H1 (cell line): ENCODE measurements at regions not wholly inside any gene's neighbourhood (a gene's known extent, or its start where the extent isn't known, plus 50 kb on each side); places are given as distances from the start of the nearest gene placed in this dataset.

Experiments
- CTCF ChIA-PET: fragments of 300-600 bp; sonication (Branson Sonifier 250); formaldehyde crosslinking; loops from one replicate; lab custom pipeline; 2021; ENCODE audit not compliant: partially characterized antibody; lab: Charles Lee
- POLR2A ChIA-PET: fragments of 300-600 bp; sonication (Branson Sonifier 250); formaldehyde crosslinking; loops from one replicate; lab custom pipeline; 2021; ENCODE audit warnings: inconsistent platforms; ENCODE audit not compliant: partially characterized antibody; lab: Charles Lee
- DNase-seq, 2 experiments: peaks; one replicate each; pipeline versions ENCODE4 v3.0.0 to v3.0.0-alpha.2; 2010 to 2022; ENCODE audit warnings: low spot score in 2 of 2, low read depth in 1 of 2, mixed read lengths in 1 of 2
- FAIRE-seq: peaks from 2 replicates; lab custom pipeline; 2011; peaks lifted over from hg19 to GRCh38; lab: Jason Lieb, UNC
- H2AFZ ChIP-seq: 2 replicates; pipeline ENCODE4 v1.8.1; 2012; ENCODE audit warnings: low read length, inconsistent platforms
- H2AK5ac ChIP-seq: 2 replicates; pipeline ENCODE4 v1.6.1; 2013; ENCODE audit warnings: low read depth, low read length
- H2BK120ac ChIP-seq: replicated peaks from 2 replicates; pipeline ENCODE3; 2013; ENCODE audit warnings: low read depth, low read length, inconsistent platforms
- H2BK12ac ChIP-seq: 2 replicates; pipeline ENCODE4 v1.6.1; 2013; ENCODE audit warnings: low read depth, low read length
- H2BK15ac ChIP-seq: 2 replicates; pipeline ENCODE4 v1.6.1; 2013; ENCODE audit warnings: low read length
- H2BK20ac ChIP-seq: 2 replicates; pipeline ENCODE4 v1.6.1; 2013; ENCODE audit warnings: low read length
- H2BK5ac ChIP-seq: 2 replicates; pipeline ENCODE4 v1.6.1; 2013; ENCODE audit warnings: low read depth, low read length
- H3K14ac ChIP-seq: 2 replicates; pipeline ENCODE4 v1.6.1; 2013; ENCODE audit warnings: inconsistent platforms; ENCODE audit not compliant: insufficient read length
- H3K18ac ChIP-seq: 2 replicates; pipeline ENCODE4 v1.6.1; 2013; ENCODE audit warnings: low read length; ENCODE audit errors: extremely low read depth
- H3K23ac ChIP-seq: 2 replicates; pipeline ENCODE4 v1.6.1; 2013; ENCODE audit warnings: inconsistent platforms; ENCODE audit not compliant: insufficient read length
- H3K23me2 ChIP-seq: 2 replicates; pipeline ENCODE4 v1.6.1; 2013; ENCODE audit warnings: low read depth, low read length
- H3K27ac ChIP-seq: 2 replicates; pipeline ENCODE4 v1.6.1; 2011; ENCODE audit warnings: low read depth, low read length, inconsistent platforms
- H3K27me3 ChIP-seq, 4 experiments: replicated peaks in 1 of 4; 1 replicate in 1 of 4; 2 replicates in 3 of 4; pipeline versions ENCODE4 v1.6.1 to v1.8.1; 2011 to 2013; ENCODE audit warnings: low read length in 3 of 4, mild to moderate bottlenecking in 3 of 4, inconsistent platforms in 2 of 4, mixed read lengths in 2 of 4, moderate library complexity in 1 of 4; ENCODE audit not compliant: control insufficient read depth in 3 of 4, insufficient read depth in 3 of 4; ENCODE audit errors: extremely low read depth in 1 of 4
- H3K36me3 ChIP-seq, 4 experiments: 2 replicates each; pipeline versions ENCODE4 v1.6.1 to v1.8.1; 2011 to 2013; ENCODE audit warnings: mild to moderate bottlenecking in 4 of 4, low read length in 3 of 4, moderate library complexity in 2 of 4, control low read depth in 1 of 4, inconsistent platforms in 1 of 4; ENCODE audit not compliant: insufficient read depth in 4 of 4, control insufficient read depth in 2 of 4
- H3K4ac ChIP-seq: replicated peaks from 2 replicates; pipeline ENCODE3; 2013; ENCODE audit warnings: low read length, low read depth, mixed read lengths, inconsistent platforms; ENCODE audit not compliant: insufficient read length
- H3K4me1 ChIP-seq, 4 experiments: replicated peaks in 1 of 4; 1 replicate in 1 of 4; 2 replicates in 3 of 4; pipeline versions ENCODE4 v1.6.1 to v1.8.1; 2011 to 2013; ENCODE audit warnings: low read length in 3 of 4, inconsistent platforms in 2 of 4, mixed read lengths in 1 of 4; ENCODE audit not compliant: insufficient read depth in 4 of 4, control insufficient read depth in 3 of 4
- H3K4me2 ChIP-seq, 2 experiments: 2 replicates each; pipeline versions ENCODE4 v1.6.1 to v1.8.1; 2011 to 2013; ENCODE audit warnings: low read depth in 2 of 2, low read length in 2 of 2, control low read depth in 1 of 2, inconsistent platforms in 1 of 2, mild to moderate bottlenecking in 1 of 2; ENCODE audit not compliant: insufficient read depth in 1 of 2
- H3K4me3 ChIP-seq, 4 experiments: fragments of 200-600, 300-600 bp in 1 of 4; sonication (generic), shearing (Covaris generic), sonication (Bioruptor Twin) in 1 of 4; 2 replicates each; pipeline versions ENCODE4 v1.5.1 to v1.8.1; 2011 to 2016; ENCODE audit warnings: low read length in 4 of 4, low read depth in 3 of 4, control low read depth in 2 of 4, inconsistent platforms in 2 of 4, mild to moderate bottlenecking in 2 of 4, mixed read lengths in 1 of 4, moderate library complexity in 1 of 4; ENCODE audit not compliant: insufficient read depth in 2 of 4; ENCODE audit errors: extremely low read depth in 1 of 4
- H3K56ac ChIP-seq: replicated peaks from 2 replicates; pipeline ENCODE3; 2013; ENCODE audit warnings: low read depth, mild to moderate bottlenecking, mixed read lengths, low read length, inconsistent platforms; ENCODE audit not compliant: insufficient read length
- H3K79me1 ChIP-seq: 2 replicates; pipeline ENCODE4 v1.6.1; 2013; ENCODE audit warnings: low read depth, low read length, control low read depth
- H3K79me2 ChIP-seq, 2 experiments: 2 replicates each; pipeline versions ENCODE4 v1.6.1 to v1.8.1; 2012 to 2013; ENCODE audit warnings: low read length in 2 of 2, mild to moderate bottlenecking in 2 of 2, inconsistent platforms in 1 of 2; ENCODE audit not compliant: insufficient read depth in 2 of 2, control insufficient read depth in 1 of 2
- H3K9ac ChIP-seq, 4 experiments: replicated peaks in 1 of 4; 1 replicate in 1 of 4; 2 replicates in 3 of 4; pipeline versions ENCODE4 v1.6.1 to v1.8.1; 2011 to 2013; ENCODE audit warnings: low read depth in 3 of 4, low read length in 3 of 4, control low read depth in 2 of 4, mild to moderate bottlenecking in 2 of 4, moderate library complexity in 2 of 4, inconsistent platforms in 1 of 4; ENCODE audit errors: extremely low read depth in 1 of 4
- H3K9me3 ChIP-seq, 2 experiments: 2 replicates each; pipeline versions ENCODE4 v1.6.1 to v1.8.1; 2012 to 2013; ENCODE audit warnings: mild to moderate bottlenecking in 2 of 2, moderate library complexity in 2 of 2, control low read depth in 1 of 2, inconsistent platforms in 1 of 2, low read depth in 1 of 2, low read length in 1 of 2, mixed read lengths in 1 of 2; ENCODE audit not compliant: insufficient read depth in 2 of 2
- H4K20me1 ChIP-seq, 2 experiments: replicated peaks in 1 of 2; 2 replicates each; pipeline versions ENCODE3 to v1.8.1; 2011 to 2013; ENCODE audit warnings: inconsistent platforms in 2 of 2, low read length in 2 of 2, mild to moderate bottlenecking in 1 of 2; ENCODE audit not compliant: insufficient read depth in 2 of 2, control insufficient read depth in 1 of 2
- H4K5ac ChIP-seq: 2 replicates; pipeline ENCODE4 v1.6.1; 2013; ENCODE audit warnings: low read length, low read depth, mixed read lengths, inconsistent platforms; ENCODE audit not compliant: insufficient read length
- H4K8ac ChIP-seq: 2 replicates; pipeline ENCODE4 v1.8.0; 2013; ENCODE audit warnings: mild to moderate bottlenecking, moderate library complexity, low read length, inconsistent platforms; ENCODE audit not compliant: insufficient read depth; ENCODE audit errors: extremely low read depth
- H4K91ac ChIP-seq: replicated peaks from 2 replicates; pipeline ENCODE3; 2013; ENCODE audit warnings: low read length, mixed read lengths, inconsistent platforms; ENCODE audit not compliant: insufficient read length
- BACH1 ChIP-seq: IDR thresholded peaks from 2 replicates; pipeline ENCODE4 v1.6.1; 2012; ENCODE audit warnings: low read length, improper control_type of control experiment
- BCL11A ChIP-seq, 2 experiments: IDR thresholded peaks; one replicate each; pipeline ENCODE4 v1.6.1; 2011; ENCODE audit warnings: low read depth in 2 of 2, low read length in 2 of 2, mild to moderate bottlenecking in 2 of 2
- CBX5 ChIP-seq: fragments of 300-800, 300-1000 bp; sonication (generic); IDR thresholded peaks from 2 replicates; pipeline ENCODE4 v1.7.1; 2016; ENCODE audit warnings: antibody characterized with exemption, low read length, low read depth
- CHD2 ChIP-seq: IDR thresholded peaks from 2 replicates; pipeline ENCODE4 v1.6.1; 2012; ENCODE audit warnings: low read length, improper control_type of control experiment
- GTF2F1 ChIP-seq: IDR thresholded peaks from 2 replicates; pipeline ENCODE4 v1.6.1; 2012; ENCODE audit warnings: low read depth, low read length, improper control_type of control experiment, borderline replicate concordance
- HDAC2 ChIP-seq, 2 experiments: fragments of 300-600 bp in 1 of 2; sonication (generic) in 1 of 2; IDR thresholded peaks; 2 replicates each; pipeline ENCODE4 v1.6.1; 2011 to 2012; ENCODE audit warnings: low read depth in 2 of 2, low read length in 2 of 2, mild to moderate bottlenecking in 2 of 2, moderate library complexity in 2 of 2, borderline replicate concordance in 1 of 2, inconsistent platforms in 1 of 2
- POLR2AphosphoS5 ChIP-seq: IDR thresholded peaks from 2 replicates; pipeline ENCODE4 v1.6.1; 2011; ENCODE audit warnings: low read depth, low read length
- POU5F1 ChIP-seq: IDR thresholded peaks from 2 replicates; pipeline ENCODE4 v1.6.1; 2011; ENCODE audit warnings: low read depth, mild to moderate bottlenecking, low read length, moderate library complexity
- SIRT6 ChIP-seq: IDR thresholded peaks from one replicate; pipeline ENCODE4 v1.7.1; 2012; ENCODE audit warnings: low read length, inconsistent platforms
- SIX5 ChIP-seq: IDR thresholded peaks from 2 replicates; pipeline ENCODE4 v1.6.1; 2011; ENCODE audit warnings: mild to moderate bottlenecking, low read depth, low read length
- TCF12 ChIP-seq: IDR thresholded peaks from 2 replicates; pipeline ENCODE4 v1.6.1; 2011; ENCODE audit warnings: low read depth, mild to moderate bottlenecking, low read length
- WGBS, 2 experiments: shearing (Covaris generic) in 1 of 2; methylation state at CpG; one replicate each; pipeline versions ENCODE4 v1.1.6 to v1.1.7; 2013 to 2015; ENCODE audit warnings: low lambda C conversion rate in 2 of 2, mixed read lengths in 2 of 2, inconsistent platforms in 1 of 2, low coverage in 1 of 2, missing lambda C conversion rate in 1 of 2; ENCODE audit not compliant: insufficient replicate concordance in 2 of 2, insufficient coverage in 1 of 2, insufficient read length in 1 of 2; ENCODE audit errors: extremely low coverage in 1 of 2, missing lambda C conversion rate in 1 of 2; 5-methylcytosine and 5-hydroxymethylcytosine counted together
- TF ChIP-seq, protein P1 (sequence below): IDR thresholded peaks from 2 replicates; pipeline ENCODE4 v1.6.1; 2012; ENCODE audit warnings: inconsistent platforms

DNA sequence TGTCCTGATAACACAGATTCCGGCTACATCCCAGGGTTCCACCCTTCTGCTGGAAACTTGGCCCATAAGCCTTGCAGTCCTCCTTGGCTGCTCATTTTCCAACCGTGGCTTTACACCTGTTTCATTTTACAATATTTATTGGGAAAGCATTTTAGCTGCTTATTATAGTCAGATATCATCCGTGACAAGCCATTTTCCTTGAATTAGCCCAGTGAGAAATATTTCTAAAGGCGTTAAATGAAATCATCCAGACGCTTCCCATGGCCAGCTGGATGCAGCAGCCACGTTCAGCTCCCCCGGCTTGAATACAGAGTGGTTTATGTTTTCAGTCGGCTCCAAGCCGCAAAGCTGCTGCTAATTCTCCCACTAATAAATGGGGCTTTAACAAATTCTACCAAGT, 245.0 kb upstream of the PELI2 start:
- Histone ChIP-seq H2AK5ac (no peak overlapping the region), H4K8ac (no peak overlapping the region), H3K79me2 (no peaks in the 10 kb centered on the region), H3K4me3 (no peak overlapping the region)
- 74% methylated on average over 9 of the region's 9 CpGs; no CpG with 5 or more reads in 1 of the 2 experiments for WGBS, 2 experiments
- no peak for TF ChIP-seq BACH1
- TF ChIP-seq CHD2, result no peak
- TF ChIP-seq POU5F1, result no peak
- TF ChIP-seq CBX5, result no peak
- no peak for TF ChIP-seq POLR2AphosphoS5
- TF ChIP-seq, protein P1, sequence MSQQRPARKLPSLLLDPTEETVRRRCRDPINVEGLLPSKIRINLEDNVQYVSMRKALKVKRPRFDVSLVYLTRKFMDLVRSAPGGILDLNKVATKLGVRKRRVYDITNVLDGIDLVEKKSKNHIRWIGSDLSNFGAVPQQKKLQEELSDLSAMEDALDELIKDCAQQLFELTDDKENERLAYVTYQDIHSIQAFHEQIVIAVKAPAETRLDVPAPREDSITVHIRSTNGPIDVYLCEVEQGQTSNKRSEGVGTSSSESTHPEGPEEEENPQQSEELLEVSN, result no peak
- TF ChIP-seq HDAC2 (IDR thresholded peaks at IDR 0.05; ENCODE audit: borderline replicate concordance in 1 of 2, low read depth in 2 of 2, low read length in 2 of 2), result no peak
- no peak for TF ChIP-seq BCL11A (IDR thresholded peaks at IDR 0.05; ENCODE audit: low read depth in 2 of 2, low read length in 2 of 2)
- no peak for TF ChIP-seq TCF12
- TF ChIP-seq SIRT6, result no peak
- TF ChIP-seq GTF2F1, result no peak
- TF ChIP-seq SIX5, result no peak
- TF ChIP-seq, all 59 proteins: peak for 0
- Histone ChIP-seq H3K14ac (no peak overlapping the region), H3K27ac (no peak overlapping the region), H4K91ac (no peak overlapping the region), H2BK15ac (no peak overlapping the region), H3K18ac (no peak overlapping the region), H3K4ac (no peak overlapping the region), H3K27me3 (no peaks in the 10 kb centered on the region), H4K20me1 (no peaks in the 10 kb centered on the region), H2BK5ac (no peak overlapping the region), H3K23ac (no peak overlapping the region), H2BK12ac (no peak overlapping the region), H3K9me3 (no peaks in the 10 kb centered on the region), H3K36me3 (no peaks in the 10 kb centered on the region), H3K56ac (no peak overlapping the region), H2BK20ac (no peak overlapping the region), H3K4me1 (no peaks in the 10 kb centered on the region; a peak in 1 of 7 replicates), H3K23me2 (no peaks in the 10 kb centered on the region), H3K4me2 (no peak overlapping the region), H3K9ac (no peak overlapping the region), H2AFZ (no peak overlapping the region), H3K79me1 (no peaks in the 10 kb centered on the region), H2BK120ac (no peak overlapping the region), H4K5ac (no peak overlapping the region)
- ChIA-PET CTCF (interaction anchor here (0.6 to 1.8 kb wide), 3 partner anchors 13 to 427 kb away, joined by 3 to 6 read pairs (median 3); no protein-coding TSS in a partner anchor), POLR2A (no interaction called here)
- FAIRE-seq (no peak), DNase-seq (no peak)
